ENCODE measurements at regions not wholly inside any gene's neighbourhood (a gene's known extent, or its start where the extent isn't known, plus 50 kb on each side); places are given as distances from the start of the nearest gene placed in this dataset.

DNA sequence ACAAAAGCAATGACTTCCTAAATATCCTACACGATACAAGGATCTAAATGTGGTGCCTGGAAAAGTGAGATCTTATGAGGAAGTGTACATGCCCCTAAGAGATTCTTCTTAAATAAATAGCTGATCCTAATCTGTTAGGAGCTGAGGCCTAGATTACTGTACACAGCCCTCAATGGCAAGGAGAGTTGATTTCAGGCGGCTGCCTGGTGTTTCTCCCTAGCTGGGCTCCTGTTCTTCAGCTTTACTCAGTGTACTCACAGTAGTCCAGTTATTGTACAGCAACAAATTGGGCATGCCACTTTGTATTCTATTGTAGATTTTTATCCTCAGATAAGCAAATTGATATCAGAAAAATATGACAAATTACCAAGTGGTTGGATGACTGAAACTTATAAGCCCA, 358.2 kb upstream of the PDGFD start:
- no peak for TF ChIP-seq CTCF (IDR thresholded peaks at IDR 0.05)
- no peak for TF ChIP-seq POLR2A (IDR thresholded peaks at IDR 0.05)
